22Rv1 (cell line): ENCODE measurements at regions not wholly inside any gene's neighbourhood (a gene's known extent, or its start where the extent isn't known, plus 50 kb on each side); places are given as distances from the start of the nearest gene placed in this dataset.
"Not testable (repeated sequence)": the region's sequence is repeated elsewhere in the genome, so short reads cannot be mapped to it uniquely, and the experiment has no call there.

Experiments
- CTCF ChIP-seq: fragments of 450-650 bp; IDR thresholded peaks from 2 replicates; pipeline ENCODE4 v1.5.1; 2017; ENCODE audit warnings: mild to moderate bottlenecking
- ZFX ChIP-seq: fragments of 450-650 bp; IDR thresholded peaks from 2 replicates; pipeline ENCODE4 v1.6.1; 2017; ENCODE audit warnings: antibody characterized with exemption, borderline replicate concordance

DNA sequence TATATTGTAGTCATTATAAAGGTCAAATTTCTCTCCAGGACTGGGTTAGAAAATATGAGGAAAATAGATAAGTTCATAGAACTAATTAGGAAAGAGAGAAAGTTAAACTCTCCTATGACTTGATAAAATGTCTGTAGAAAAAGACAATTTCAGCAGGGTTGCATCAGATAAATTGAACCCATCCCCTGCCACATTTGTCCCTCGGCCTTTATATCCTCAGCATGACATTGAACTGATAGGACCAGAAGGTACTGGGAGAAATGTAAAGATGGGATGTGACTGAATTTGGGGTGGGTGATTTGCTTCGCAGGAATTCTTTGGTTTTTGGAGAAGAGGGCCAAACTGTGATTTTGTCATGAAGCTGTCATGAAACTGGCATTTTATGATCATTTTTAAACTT lies 68.1 kb upstream of the KIF2A start:
- TF ChIP-seq CTCF, ZFX: not testable (repeated sequence)
